CD14-positive monocyte (primary cell): ENCODE measurements at regions not wholly inside any gene's neighbourhood (a gene's known extent, or its start where the extent isn't known, plus 50 kb on each side); places are given as distances from the start of the nearest gene placed in this dataset.

Experiments used
- DNase-seq, 3 donors: peaks; one replicate each; pipeline ENCODE4 v3.0.0-alpha.2; 2011 to 2022
- H2AFZ ChIP-seq: 2 replicates; pipeline ENCODE4 v1.6.0; 2012; ENCODE audit warnings: mild to moderate bottlenecking, low read depth, low read length, inconsistent platforms; ENCODE audit not compliant: insufficient read depth, poor library complexity, severe bottlenecking
- H3K27ac ChIP-seq, 2 donors: 1 replicate in 1 of 2; 2 replicates in 1 of 2; pipeline ENCODE4 v1.5.1; 2012 to 2013; ENCODE audit warnings: low read length in 2 of 2, control low read depth in 1 of 2, inconsistent platforms in 1 of 2, low read depth in 1 of 2, mild to moderate bottlenecking in 1 of 2
- H3K27me3 ChIP-seq, 2 donors: one replicate each; pipeline versions ENCODE4 v1.6.0 to v1.6.1; 2011 to 2013; ENCODE audit warnings: low read length in 2 of 2; ENCODE audit not compliant: control insufficient read depth in 2 of 2, insufficient read depth in 2 of 2
- H3K36me3 ChIP-seq, 2 donors: replicated peaks in 1 of 2; 1 replicate in 1 of 2; 2 replicates in 1 of 2; pipeline versions ENCODE4 v1.5.1 to v1.6.1; 2012 to 2013; ENCODE audit warnings: low read length in 2 of 2, control low read depth in 1 of 2, inconsistent platforms in 1 of 2, mild to moderate bottlenecking in 1 of 2; ENCODE audit not compliant: insufficient read depth in 2 of 2, control insufficient read depth in 1 of 2
- H3K4me1 ChIP-seq, 2 donors: 1 replicate in 1 of 2; 2 replicates in 1 of 2; pipeline versions ENCODE4 v1.5.1 to v1.6.1; 2012 to 2013; ENCODE audit warnings: low read length in 2 of 2, control low read depth in 1 of 2, inconsistent platforms in 1 of 2, mild to moderate bottlenecking in 1 of 2, moderate library complexity in 1 of 2; ENCODE audit not compliant: insufficient read depth in 2 of 2, control insufficient read depth in 1 of 2
- H3K4me2 ChIP-seq: replicated peaks from 2 replicates; pipeline ENCODE3; 2012; ENCODE audit warnings: low read length, moderate library complexity, mild to moderate bottlenecking; ENCODE audit not compliant: poor library complexity, severe bottlenecking; ENCODE audit errors: extremely low read depth
- H3K4me3 ChIP-seq, 3 experiments: fragments of 200-600 bp in 1 of 3; sonication (generic) in 1 of 3; replicated peaks in 1 of 3; 1 replicate in 2 of 3; 2 replicates in 1 of 3; pipeline ENCODE4 v1.5.1; 2011 to 2013; ENCODE audit warnings: low read length in 3 of 3, mild to moderate bottlenecking in 3 of 3, control low read depth in 2 of 3, low read depth in 2 of 3, inconsistent platforms in 1 of 3, moderate library complexity in 1 of 3
- H3K79me2 ChIP-seq: 2 replicates; pipeline ENCODE4 v1.6.0; 2012; ENCODE audit warnings: mild to moderate bottlenecking, control low read depth, inconsistent platforms, low read length, moderate library complexity; ENCODE audit not compliant: insufficient read depth
- H3K9ac ChIP-seq: 2 replicates; pipeline ENCODE4 v1.6.0; 2017; ENCODE audit warnings: low read length, mild to moderate bottlenecking; ENCODE audit not compliant: insufficient read depth, poor library complexity, severe bottlenecking
- H3K9me3 ChIP-seq, 2 donors: replicated peaks in 1 of 2; 1 replicate in 1 of 2; 2 replicates in 1 of 2; pipeline versions ENCODE4 v1.5.1 to v1.6.1; 2012 to 2013; ENCODE audit warnings: low read length in 2 of 2, control low read depth in 1 of 2; ENCODE audit not compliant: control insufficient read depth in 1 of 2, insufficient read depth in 1 of 2
- H4K20me1 ChIP-seq: 2 replicates; pipeline ENCODE4 v1.6.0; 2012; ENCODE audit warnings: mild to moderate bottlenecking, low read length, control low read depth, moderate library complexity; ENCODE audit not compliant: insufficient read depth
- H3K27ac Mint-ChIP-seq, 7 donors: one replicate each; pipeline ENCODE4 v1.8.0; 2020; ENCODE audit warnings: mild to moderate bottlenecking in 7 of 7, mixed read lengths in 7 of 7, moderate library complexity in 6 of 7, inconsistent platforms in 2 of 7
- H3K27me3 Mint-ChIP-seq, 3 donors: one replicate each; pipeline ENCODE4 v1.8.0; 2021 to 2022; ENCODE audit warnings: low read depth in 3 of 3, mild to moderate bottlenecking in 3 of 3, mixed read lengths in 3 of 3, moderate library complexity in 3 of 3, inconsistent platforms in 1 of 3
- H3K36me3 Mint-ChIP-seq, 2 donors: one replicate each; pipeline ENCODE4 v1.8.0; 2020; ENCODE audit warnings: mixed read lengths in 2 of 2, inconsistent platforms in 1 of 2, mild to moderate bottlenecking in 1 of 2
- H3K4me1 Mint-ChIP-seq: one replicate; pipeline ENCODE4 v1.8.0; 2020; ENCODE audit warnings: mild to moderate bottlenecking, mixed read lengths
- H3K4me3 Mint-ChIP-seq, 2 donors: one replicate each; pipeline ENCODE4 v1.8.0; 2020; ENCODE audit warnings: mild to moderate bottlenecking in 2 of 2, mixed read lengths in 2 of 2, moderate library complexity in 1 of 2
- H3K9me3 Mint-ChIP-seq, 7 donors: one replicate each; pipeline ENCODE4 v1.8.0; 2020 to 2022; ENCODE audit warnings: mixed read lengths in 7 of 7, mild to moderate bottlenecking in 6 of 7, moderate library complexity in 6 of 7, inconsistent platforms in 2 of 7
- CTCF ChIP-seq: fragments of 200-600 bp; IDR thresholded peaks from one replicate; pipeline ENCODE4 v1.8.0; 2022; ENCODE audit warnings: antibody characterized with exemption, mild to moderate bottlenecking
- WGBS: methylation state at CpG from one replicate; pipeline ENCODE4 v1.1.5; 2013; ENCODE audit warnings: missing lambda C conversion rate; ENCODE audit not compliant: insufficient coverage; 5-methylcytosine and 5-hydroxymethylcytosine counted together
- intact Hi-C, 2 donors: fragments of 100-400 bp; cut with micrococcal nuclease; formaldehyde crosslinking; loops; one replicate each; pipeline versions ENCODE4 v1.15.0 to v1.15.1; 2023

- intact Hi-C loops = no loop called here
- DNase-seq = no peak
- H3K9me3 Mint-ChIP-seq = peaks cover 0 to 4% (median 3%) of the 10 kb centered on the region in 7 donors
- H3K4me3 Mint-ChIP-seq = no peak overlapping the region
- H3K36me3 ChIP-seq = no peaks in the 10 kb centered on the region
- no peaks in the 10 kb centered on the region for H3K4me1 ChIP-seq
- WGBS = 93% methylated on average over 21 of the region's 28 CpGs
- no peaks in the 10 kb centered on the region for H3K9me3 ChIP-seq
- H3K27ac ChIP-seq = no peak overlapping the region
- no peak overlapping the region for H2AFZ ChIP-seq
- no peaks in the 10 kb centered on the region for H3K36me3 Mint-ChIP-seq
- H3K79me2 ChIP-seq = no peaks in the 10 kb centered on the region
- H3K4me2 ChIP-seq = no peak overlapping the region
- H3K27me3 Mint-ChIP-seq = peaks cover 3 to 8% (median 4%) of the 10 kb centered on the region in 3 donors
- H3K4me1 Mint-ChIP-seq = no peaks in the 10 kb centered on the region
- H3K27me3 ChIP-seq = no peaks in the 10 kb centered on the region
- no peak overlapping the region for H3K9ac ChIP-seq
- no peak overlapping the region for H3K27ac Mint-ChIP-seq
- no peak overlapping the region for H3K4me3 ChIP-seq
- H4K20me1 ChIP-seq = no peaks in the 10 kb centered on the region
- TF ChIP-seq CTCF = no peak
These were observed 191.0 kb downstream of the GLI2 start for GRCh38 chr2:120926463-120927264.

DNA sequence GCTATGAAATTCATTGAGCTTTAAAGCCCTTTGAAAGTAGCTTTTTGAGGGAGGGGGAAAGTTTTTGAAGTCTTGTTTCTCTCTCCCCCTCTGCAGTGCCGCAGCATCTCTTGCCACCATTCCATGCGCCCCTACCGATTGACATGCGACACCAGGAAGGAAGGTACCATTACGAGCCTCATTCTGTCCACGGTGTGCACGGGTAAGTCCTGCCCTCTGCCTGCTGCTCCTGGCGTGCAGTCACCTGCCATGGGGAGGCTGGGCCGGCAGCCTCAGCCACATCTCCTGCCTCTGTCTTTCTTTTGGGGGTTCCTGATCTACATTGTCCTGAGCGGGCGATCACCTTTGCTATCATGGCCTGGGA is 191.6 kb downstream of the GLI2 start:
- Histone ChIP-seq H3K27me3 (no peaks in the 10 kb centered on the region), H3K4me1 (no peaks in the 10 kb centered on the region), H3K4me3 (no peak overlapping the region), H2AFZ (no peak overlapping the region), H3K9ac (no peak overlapping the region), H3K36me3 (no peaks in the 10 kb centered on the region), H4K20me1 (no peaks in the 10 kb centered on the region), H3K27ac (no peak overlapping the region), H3K79me2 (no peaks in the 10 kb centered on the region), H3K4me2 (no peak overlapping the region), H3K9me3 (no peaks in the 10 kb centered on the region)
- no peak for TF ChIP-seq CTCF
- no peak overlapping the region for H3K27ac Mint-ChIP-seq
- DNase-seq = no peak
- H3K27me3 Mint-ChIP-seq = peaks cover 3 to 7% (median 3%) of the 10 kb centered on the region in 3 donors
- H3K36me3 Mint-ChIP-seq = no peaks in the 10 kb centered on the region
- H3K9me3 Mint-ChIP-seq = peaks cover 0 to 4% (median 3%) of the 10 kb centered on the region in 7 donors
- H3K4me1 Mint-ChIP-seq = no peaks in the 10 kb centered on the region
- H3K4me3 Mint-ChIP-seq = no peak overlapping the region
- 97% methylated on average over 7 of the region's 11 CpGs for WGBS
- intact Hi-C loops = no loop called here
